ENCODE measurements at regions not wholly inside any gene's neighbourhood (a gene's known extent, or its start where the extent isn't known, plus 50 kb on each side); places are given as distances from the start of the nearest gene placed in this dataset.

- no peak for DNase-seq
These were observed 929.0 kb downstream of the MCTP2 start for GRCh38 chr15:95160316-95160715.

- DNase-seq, result no peak
These were observed 930.7 kb downstream of the MCTP2 start for GRCh38 chr15:95162069-95162468.

GRCh38 chr15:95162531-95162930 lies 931.2 kb downstream of the MCTP2 start:
- no peak for DNase-seq

- DNase-seq, result no peak
These were observed 931.7 kb downstream of the MCTP2 start for GRCh38 chr15:95162967-95163531.

- DNase-seq, result no peak
These were observed 936.8 kb downstream of the MCTP2 start for GRCh38 chr15:95168152-95168551.

GRCh38 chr15:95168951-95169431 lies 937.6 kb downstream of the MCTP2 start:
- no peak for DNase-seq

- no peak for DNase-seq
These were observed 938.4 kb downstream of the MCTP2 start for GRCh38 chr15:95169541-95170459.

GRCh38 chr15:95170561-95171380 lies 939.4 kb downstream of the MCTP2 start:
- DNase-seq, result no peak

GRCh38 chr15:95171564-95171963 lies 940.2 kb downstream of the MCTP2 start:
- no peak for DNase-seq

GRCh38 chr15:95174301-95175259 lies 943.2 kb downstream of the MCTP2 start:
- no peak for DNase-seq

GRCh38 chr15:95175914-95176658 lies 944.7 kb downstream of the MCTP2 start:
- no peak for DNase-seq

GRCh38 chr15:95176794-95177577 lies 945.6 kb downstream of the MCTP2 start:
- no peak for DNase-seq

GRCh38 chr15:95180530-95180929 lies 949.2 kb downstream of the MCTP2 start:
- no peak for DNase-seq

GRCh38 chr15:95182091-95182490 lies 950.7 kb downstream of the MCTP2 start:
- no peak for DNase-seq

- DNase-seq, result no peak
These were observed 961.6 kb downstream of the MCTP2 start for GRCh38 chr15:95192923-95193322.

GRCh38 chr15:95194746-95195145 lies 963.4 kb downstream of the MCTP2 start:
- no peak for DNase-seq

- no peak for DNase-seq
These were observed 965.0 kb downstream of the MCTP2 start for GRCh38 chr15:95196176-95196915.

- no peak for DNase-seq
These were observed 971.4 kb downstream of the MCTP2 start for GRCh38 chr15:95202569-95203349.

- no peak for DNase-seq
These were observed 973.7 kb downstream of the MCTP2 start for GRCh38 chr15:95205077-95205476.
